PC-3 (cell line): ENCODE measurements at regions not wholly inside any gene's neighbourhood (a gene's known extent, or its start where the extent isn't known, plus 50 kb on each side); places are given as distances from the start of the nearest gene placed in this dataset.

Experiments
- EZH2 ChIP-seq: fragments of 300-600 bp; sonication (generic); IDR thresholded peaks from one replicate; pipeline ENCODE4 v1.6.1; 2017; ENCODE audit warnings: antibody characterized with exemption, mild to moderate bottlenecking, low read length; ENCODE audit not compliant: unreplicated experiment
- EZH2phosphoT487 ChIP-seq: fragments of 300-600 bp; sonication (generic); IDR thresholded peaks from 2 replicates; pipeline ENCODE4 v1.6.1; 2018; ENCODE audit warnings: mild to moderate bottlenecking, antibody characterized with exemption, low read length, borderline replicate concordance
- TF ChIP-seq, protein P1 (sequence below): fragments of 300-600 bp; sonication (generic); conservative IDR thresholded peaks from 2 replicates; pipeline ENCODE4 v1.5.1; 2017; ENCODE audit warnings: antibody characterized with exemption, low read depth, mild to moderate bottlenecking, low read length

DNA sequence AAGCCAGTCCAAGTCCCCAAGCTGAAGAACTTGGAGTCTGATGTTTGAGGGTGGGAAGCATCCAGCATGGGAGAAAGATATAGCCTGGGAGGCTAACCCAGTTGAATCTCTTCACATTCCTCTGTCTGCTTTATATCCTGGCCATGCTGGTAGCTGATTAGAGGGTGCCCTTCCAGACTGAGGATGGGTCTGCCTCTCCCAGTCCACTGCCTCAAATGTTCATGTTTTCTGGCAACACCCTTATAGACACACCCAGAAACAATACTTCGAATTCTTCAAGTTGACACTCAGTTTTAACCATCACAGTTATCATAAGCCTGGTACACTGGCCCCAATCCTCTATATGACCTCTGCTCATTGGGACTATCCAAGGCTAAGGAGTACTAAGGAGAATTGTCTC is 124.1 kb upstream of the WDR1 start:
- no peak for TF ChIP-seq EZH2
- TF ChIP-seq, protein P1, sequence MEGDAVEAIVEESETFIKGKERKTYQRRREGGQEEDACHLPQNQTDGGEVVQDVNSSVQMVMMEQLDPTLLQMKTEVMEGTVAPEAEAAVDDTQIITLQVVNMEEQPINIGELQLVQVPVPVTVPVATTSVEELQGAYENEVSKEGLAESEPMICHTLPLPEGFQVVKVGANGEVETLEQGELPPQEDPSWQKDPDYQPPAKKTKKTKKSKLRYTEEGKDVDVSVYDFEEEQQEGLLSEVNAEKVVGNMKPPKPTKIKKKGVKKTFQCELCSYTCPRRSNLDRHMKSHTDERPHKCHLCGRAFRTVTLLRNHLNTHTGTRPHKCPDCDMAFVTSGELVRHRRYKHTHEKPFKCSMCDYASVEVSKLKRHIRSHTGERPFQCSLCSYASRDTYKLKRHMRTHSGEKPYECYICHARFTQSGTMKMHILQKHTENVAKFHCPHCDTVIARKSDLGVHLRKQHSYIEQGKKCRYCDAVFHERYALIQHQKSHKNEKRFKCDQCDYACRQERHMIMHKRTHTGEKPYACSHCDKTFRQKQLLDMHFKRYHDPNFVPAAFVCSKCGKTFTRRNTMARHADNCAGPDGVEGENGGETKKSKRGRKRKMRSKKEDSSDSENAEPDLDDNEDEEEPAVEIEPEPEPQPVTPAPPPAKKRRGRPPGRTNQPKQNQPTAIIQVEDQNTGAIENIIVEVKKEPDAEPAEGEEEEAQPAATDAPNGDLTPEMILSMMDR: no peak
- TF ChIP-seq EZH2phosphoT487: no peak
